ENCODE measurements at regions not wholly inside any gene's neighbourhood (a gene's known extent, or its start where the extent isn't known, plus 50 kb on each side); places are given as distances from the start of the nearest gene placed in this dataset.

DNA sequence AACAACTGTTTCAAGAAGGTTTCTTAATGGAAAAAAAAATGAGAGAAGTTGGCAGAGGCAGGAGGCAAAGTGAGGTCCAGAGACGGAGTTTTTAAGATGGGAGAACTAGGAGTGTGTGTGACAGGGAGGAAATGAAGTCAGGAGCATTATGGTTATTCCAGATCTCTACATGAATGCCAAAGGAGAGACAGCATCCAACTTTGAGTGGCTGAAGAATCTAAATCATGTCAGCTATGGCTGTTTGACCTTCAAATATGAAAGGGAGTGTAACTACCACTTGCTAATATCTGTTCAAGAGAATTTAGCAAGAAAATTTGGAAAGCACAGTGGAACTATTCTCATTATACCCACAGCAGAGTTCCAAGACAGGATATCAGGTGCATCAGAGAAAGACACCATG lies 81.2 kb upstream of the CCBE1 start:
- ATAC-seq: no peak
- WGBS, 2 donors: 75 to 76% methylated on average over 1 of the region's 1 CpG
- DNase-seq: no peak
- Histone ChIP-seq H3K36me3 (replicated peaks in 1 of 2; ENCODE audit: insufficient read depth in 1 of 2, low read depth in 2 of 2) (no peaks in the 10 kb centered on the region), H3K4me3 (no peak overlapping the region), H3K9me3 (no peaks in the 10 kb centered on the region), H3K4me1 (no peaks in the 10 kb centered on the region), H3K27ac (no peak overlapping the region), H3K27me3 (no peaks in the 10 kb centered on the region)
- TF ChIP-seq POLR2A (IDR thresholded peaks at IDR 0.05) (no peak), CTCF (IDR thresholded peaks at IDR 0.05) (no peak)
- intact Hi-C loops (cut with DNase I): no loop called here

DNA sequence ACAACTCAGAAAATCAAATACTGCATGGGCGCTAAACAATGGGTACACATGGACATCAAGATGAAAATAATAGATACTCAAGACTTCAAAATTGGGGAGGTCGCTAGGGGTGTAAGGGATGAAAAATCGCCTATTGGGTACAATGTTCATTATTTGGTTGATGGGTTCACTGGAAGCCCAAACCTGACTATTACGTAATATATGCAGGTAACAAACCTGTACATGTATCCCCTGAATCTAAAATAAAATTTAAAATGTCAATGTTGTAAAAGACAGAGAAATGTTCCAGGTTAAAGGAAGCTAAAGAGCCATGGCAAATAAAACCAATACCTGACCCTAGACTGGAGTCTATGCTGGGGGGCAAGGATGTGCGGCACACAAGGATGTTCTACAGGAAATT lies 80.4 kb upstream of the CCBE1 start:
- WGBS, 2 donors: 73 to 75% methylated on average over 5 of the region's 5 CpGs
- TF ChIP-seq CTCF (IDR thresholded peaks at IDR 0.05) (no peak), POLR2A (IDR thresholded peaks at IDR 0.05) (no peak)
- H3K9me3 ChIP-seq: no peaks in the 10 kb centered on the region
- H3K4me1 ChIP-seq: no peaks in the 10 kb centered on the region
- H3K27me3 ChIP-seq: no peaks in the 10 kb centered on the region
- no peak for ATAC-seq
- no peak for DNase-seq
- no peak overlapping the region for H3K27ac ChIP-seq
- no peak overlapping the region for H3K4me3 ChIP-seq
- intact Hi-C loops (cut with DNase I): no loop called here
- no peaks in the 10 kb centered on the region for H3K36me3 ChIP-seq (replicated peaks in 1 of 2; ENCODE audit: insufficient read depth in 1 of 2, low read depth in 2 of 2)

GRCh38 chr18:59769129-59769865 lies 72.1 kb upstream of the CCBE1 start:
- H3K27me3 ChIP-seq: no peaks in the 10 kb centered on the region
- DNase-seq: no peak
- H3K4me1 ChIP-seq: no peaks in the 10 kb centered on the region
- ATAC-seq: no peak
- no peak overlapping the region for H3K4me3 ChIP-seq
- 44 to 56% methylated on average over 3 of the region's 3 CpGs for WGBS, 2 donors
- no peak overlapping the region for H3K27ac ChIP-seq
- no peaks in the 10 kb centered on the region for H3K9me3 ChIP-seq
- TF ChIP-seq CTCF (IDR thresholded peaks at IDR 0.05) (no peak), POLR2A (IDR thresholded peaks at IDR 0.05) (no peak)
- intact Hi-C loops (cut with DNase I): no loop called here
- no peaks in the 10 kb centered on the region for H3K36me3 ChIP-seq (replicated peaks in 1 of 2; ENCODE audit: insufficient read depth in 1 of 2, low read depth in 2 of 2)

GRCh38 chr18:59768409-59768808 lies 71.2 kb upstream of the CCBE1 start:
- Histone ChIP-seq H3K4me3 (no peak overlapping the region), H3K4me1 (no peaks in the 10 kb centered on the region), H3K27me3 (no peaks in the 10 kb centered on the region), H3K36me3 (replicated peaks in 1 of 2; ENCODE audit: insufficient read depth in 1 of 2, low read depth in 2 of 2) (no peaks in the 10 kb centered on the region), H3K9me3 (no peaks in the 10 kb centered on the region), H3K27ac (no peak overlapping the region)
- intact Hi-C loops (cut with DNase I): no loop called here
- 31 to 63% methylated on average over 1 of the region's 1 CpG for WGBS, 2 donors
- DNase-seq: no peak
- TF ChIP-seq CTCF (IDR thresholded peaks at IDR 0.05) (no peak), POLR2A (IDR thresholded peaks at IDR 0.05) (no peak)
- no peak for ATAC-seq

- Histone ChIP-seq H3K27me3 (no peaks in the 10 kb centered on the region), H3K9me3 (no peaks in the 10 kb centered on the region), H3K4me3 (no peak overlapping the region), H3K27ac (no peak overlapping the region), H3K36me3 (replicated peaks in 1 of 2; ENCODE audit: insufficient read depth in 1 of 2, low read depth in 2 of 2) (no peaks in the 10 kb centered on the region), H3K4me1 (no peaks in the 10 kb centered on the region)
- ATAC-seq (no peak), DNase-seq (no peak)
- TF ChIP-seq CTCF (IDR thresholded peaks at IDR 0.05) (no peak), POLR2A (IDR thresholded peaks at IDR 0.05) (no peak)
- intact Hi-C loops (cut with DNase I): no loop called here
- 80 to 81% methylated on average over 2 of the region's 2 CpGs for WGBS, 2 donors
These were observed 70.5 kb upstream of the CCBE1 start for GRCh38 chr18:59767732-59768131.
